SK-N-SH treated with all-trans-retinoic acid at 6 μM for 48 hours (cell line): ENCODE measurements at regions not wholly inside any gene's neighbourhood (a gene's known extent, or its start where the extent isn't known, plus 50 kb on each side); places are given as distances from the start of the nearest gene placed in this dataset.

Experiments used
- ATAC-seq: fragments of 200-7000 bp; cut with Tn5 transposase; 3 replicates; pipeline ENCODE4 v1.9.1; 2020; ENCODE audit warnings: mild to moderate bottlenecking, moderate library complexity
- ARNTL ChIP-seq: fragments of 450-650 bp; formaldehyde crosslinking; IDR thresholded peaks from 2 replicates; pipeline ENCODE4 v1.5.0; 2020; ENCODE audit warnings: low read depth, mild to moderate bottlenecking, moderate library complexity, borderline replicate concordance
- BACH2 ChIP-seq: fragments of 250-450 bp; sonication (Bioruptor Pico); IDR thresholded peaks from 2 replicates; pipeline ENCODE4 v1.9.0; 2021; ENCODE audit warnings: mild to moderate bottlenecking, borderline replicate concordance
- CSDC2 ChIP-seq: fragments of 250-450 bp; sonication (Bioruptor Pico); IDR thresholded peaks from 2 replicates; pipeline ENCODE4 v1.5.0; 2020; ENCODE audit warnings: mild to moderate bottlenecking, moderate library complexity
- CSRNP3 ChIP-seq: fragments of 250-450 bp; sonication (Bioruptor Pico); IDR thresholded peaks from 2 replicates; pipeline ENCODE4 v1.5.1; 2021; ENCODE audit warnings: mild to moderate bottlenecking, moderate library complexity
- ESRRG ChIP-seq: fragments of 250-450 bp; sonication (Bioruptor Pico); IDR thresholded peaks from 2 replicates; pipeline ENCODE4 v1.6.1; 2021; ENCODE audit warnings: mild to moderate bottlenecking
- OSR1 ChIP-seq: fragments of 250-450 bp; sonication (Bioruptor Pico); IDR thresholded peaks from 2 replicates; pipeline ENCODE4 v1.8.0; 2022; ENCODE audit warnings: moderate library complexity, mild to moderate bottlenecking, inconsistent platforms
- PATZ1 ChIP-seq: fragments of 250-450 bp; sonication (Bioruptor Pico); IDR thresholded peaks from 2 replicates; pipeline ENCODE4 v1.8.0; 2020; ENCODE audit warnings: mild to moderate bottlenecking, moderate library complexity, borderline replicate concordance
- POU6F1 ChIP-seq: fragments of 250-450 bp; sonication (Bioruptor Pico); IDR thresholded peaks from 2 replicates; pipeline ENCODE4 v1.8.0; 2021; ENCODE audit warnings: low read depth, mild to moderate bottlenecking, moderate library complexity, borderline replicate concordance
- RARB ChIP-seq: fragments of 250-450 bp; sonication (Bioruptor Pico); IDR thresholded peaks from 2 replicates; pipeline ENCODE4 v1.8.0; 2021; ENCODE audit warnings: mild to moderate bottlenecking, moderate library complexity
- SNAI2 ChIP-seq: fragments of 250-450 bp; sonication (Bioruptor Pico); IDR thresholded peaks from 2 replicates; pipeline ENCODE4 v1.5.0; 2020; ENCODE audit warnings: mild to moderate bottlenecking, moderate library complexity
- TCF4 ChIP-seq: fragments of 250-450 bp; sonication (Bioruptor Pico); IDR thresholded peaks from 2 replicates; pipeline ENCODE4 v1.8.0; 2021; ENCODE audit warnings: mild to moderate bottlenecking, moderate library complexity, borderline replicate concordance
- TSHZ2 ChIP-seq: fragments of 250-450 bp; sonication (Bioruptor Pico); IDR thresholded peaks from 2 replicates; pipeline ENCODE4 v1.5.0; 2020; ENCODE audit warnings: mild to moderate bottlenecking, moderate library complexity
- ZC3H10 ChIP-seq: fragments of 250-450 bp; sonication (Bioruptor Pico); IDR thresholded peaks from 2 replicates; pipeline ENCODE4 v1.5.1; 2021; ENCODE audit warnings: mild to moderate bottlenecking, moderate library complexity
- ZFP3 ChIP-seq: fragments of 250-450 bp; sonication (Bioruptor Pico); IDR thresholded peaks from 2 replicates; pipeline ENCODE4 v1.5.0; 2020; ENCODE audit warnings: mild to moderate bottlenecking, moderate library complexity
- ZFP30 ChIP-seq: fragments of 450-650 bp; formaldehyde crosslinking; IDR thresholded peaks from 2 replicates; pipeline ENCODE4 v1.5.0; 2022; ENCODE audit warnings: mild to moderate bottlenecking, moderate library complexity
- ZNF565 ChIP-seq: fragments of 450-650 bp; formaldehyde crosslinking; conservative IDR thresholded peaks from 2 replicates; pipeline ENCODE4 v1.5.0; 2020; ENCODE audit warnings: low read depth, mild to moderate bottlenecking, moderate library complexity
- ZNF70 ChIP-seq: fragments of 450-650 bp; formaldehyde crosslinking; IDR thresholded peaks from 2 replicates; pipeline ENCODE4 v1.5.0; 2020; ENCODE audit warnings: mild to moderate bottlenecking, moderate library complexity
- TF ChIP-seq, protein P1 (sequence below): fragments of 250-450 bp; sonication (Bioruptor Pico); IDR thresholded peaks from 2 replicates; pipeline ENCODE4 v1.5.1; 2020; ENCODE audit warnings: low read depth, mild to moderate bottlenecking, moderate library complexity

DNA sequence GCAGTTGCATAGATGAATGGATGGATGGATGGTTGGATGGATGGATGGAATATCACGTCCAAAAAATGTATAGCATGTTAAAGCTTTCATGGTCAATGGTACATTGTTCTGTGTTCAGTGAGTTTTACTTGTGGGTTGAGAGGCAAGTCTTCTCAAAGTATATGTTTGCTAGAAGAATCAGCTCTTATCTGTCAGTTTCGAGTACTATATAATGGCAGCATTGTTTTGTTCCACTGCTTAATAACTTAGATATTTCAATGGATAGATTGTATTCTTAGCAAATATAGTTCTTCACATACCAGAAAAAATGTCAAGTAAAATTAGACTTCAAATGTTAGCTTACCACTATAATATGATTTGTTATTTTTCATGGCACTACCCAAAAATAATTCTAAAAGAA is 100.9 kb upstream of the CDIN1 start:
- TF ChIP-seq, protein P1, sequence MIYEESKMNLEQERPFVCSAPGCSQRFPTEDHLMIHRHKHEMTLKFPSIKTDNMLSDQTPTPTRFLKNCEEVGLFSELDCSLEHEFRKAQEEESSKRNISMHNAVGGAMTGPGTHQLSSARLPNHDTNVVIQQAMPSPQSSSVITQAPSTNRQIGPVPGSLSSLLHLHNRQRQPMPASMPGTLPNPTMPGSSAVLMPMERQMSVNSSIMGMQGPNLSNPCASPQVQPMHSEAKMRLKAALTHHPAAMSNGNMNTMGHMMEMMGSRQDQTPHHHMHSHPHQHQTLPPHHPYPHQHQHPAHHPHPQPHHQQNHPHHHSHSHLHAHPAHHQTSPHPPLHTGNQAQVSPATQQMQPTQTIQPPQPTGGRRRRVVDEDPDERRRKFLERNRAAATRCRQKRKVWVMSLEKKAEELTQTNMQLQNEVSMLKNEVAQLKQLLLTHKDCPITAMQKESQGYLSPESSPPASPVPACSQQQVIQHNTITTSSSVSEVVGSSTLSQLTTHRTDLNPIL: no peak
- TF ChIP-seq POU6F1 (CRISPR knock-in tag) (no peak), CSRNP3 (CRISPR knock-in tag) (no peak), SNAI2 (CRISPR knock-in tag) (no peak), OSR1 (CRISPR knock-in tag) (no peak), TSHZ2 (CRISPR knock-in tag) (no peak), ZNF565 (CRISPR knock-in tag) (no peak), ESRRG (CRISPR knock-in tag) (no peak), RARB (CRISPR knock-in tag) (no peak), PATZ1 (CRISPR knock-in tag) (no peak), ZFP30 (CRISPR knock-in tag) (no peak), ZC3H10 (CRISPR knock-in tag) (no peak), ARNTL (no peak), CSDC2 (CRISPR knock-in tag) (no peak), TCF4 (CRISPR knock-in tag) (no peak), ZNF70 (CRISPR knock-in tag) (no peak), ZFP3 (no peak), BACH2 (CRISPR knock-in tag) (no peak)
- TF ChIP-seq, all 23 proteins: peak for 0
- no peak for ATAC-seq

- TF ChIP-seq BACH2 (CRISPR knock-in tag) (no peak), CSRNP3 (CRISPR knock-in tag) (no peak), RARB (CRISPR knock-in tag) (no peak), TSHZ2 (CRISPR knock-in tag) (no peak), ZNF565 (CRISPR knock-in tag) (no peak), SNAI2 (CRISPR knock-in tag) (no peak)
- ATAC-seq: no peak
Measured at GRCh38 chr15:36479200-36479896, 100.1 kb upstream of the CDIN1 start.
